GM21737 (cell line): ENCODE measurements at regions not wholly inside any gene's neighbourhood (a gene's known extent, or its start where the extent isn't known, plus 50 kb on each side); places are given as distances from the start of the nearest gene placed in this dataset.

Experiments used
- ATAC-seq: cut with Tn5 transposase; IDR thresholded peaks from one replicate; pipeline ENCODE4 v1.9.1; 2021; ENCODE audit warnings: mild to moderate bottlenecking, moderate library complexity; ENCODE audit not compliant: unreplicated experiment

- no peak for ATAC-seq
Observed at GRCh38 chr9:113808391-113809358, 67.4 kb upstream of the ZNF618 start.

- no peak for ATAC-seq
Observed at GRCh38 chr9:113817171-113817570, 58.9 kb upstream of the ZNF618 start.

GRCh38 chr9:113818391-113818790, 57.7 kb upstream of the ZNF618 start:
- ATAC-seq, result no peak

GRCh38 chr9:113822315-113822714, 53.8 kb upstream of the ZNF618 start:
- ATAC-seq, result no peak

GRCh38 chr9:113823421-113823820, 52.7 kb upstream of the ZNF618 start:
- no peak for ATAC-seq
